ENCODE measurements at regions not wholly inside any gene's neighbourhood (a gene's known extent, or its start where the extent isn't known, plus 50 kb on each side); places are given as distances from the start of the nearest gene placed in this dataset.

DNA sequence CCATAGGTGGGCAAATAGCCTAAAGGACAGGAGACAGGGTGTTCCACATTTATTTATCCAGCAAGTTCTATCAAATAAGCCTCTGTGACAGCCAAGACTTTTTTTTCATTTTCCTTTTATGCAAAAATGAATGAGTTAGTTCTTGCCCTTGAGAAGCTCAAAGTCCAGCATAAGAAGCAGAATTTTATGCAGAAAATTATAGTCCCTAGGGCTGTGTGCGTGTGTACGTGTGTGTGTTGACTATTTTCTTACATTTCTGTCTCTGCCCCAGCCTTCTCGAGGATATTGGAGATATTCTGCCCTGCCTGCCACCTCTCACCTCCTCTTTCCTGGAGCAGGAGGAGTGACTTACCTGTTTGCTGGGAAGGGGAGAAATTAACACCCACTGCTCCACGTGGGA is 221.9 kb downstream of the SREK1 start:
- TF ChIP-seq POLR2A (IDR thresholded peaks at IDR 0.05) (no peak), EP300 (IDR thresholded peaks at IDR 0.05) (no peak)
- TF ChIP-seq, protein P1, sequence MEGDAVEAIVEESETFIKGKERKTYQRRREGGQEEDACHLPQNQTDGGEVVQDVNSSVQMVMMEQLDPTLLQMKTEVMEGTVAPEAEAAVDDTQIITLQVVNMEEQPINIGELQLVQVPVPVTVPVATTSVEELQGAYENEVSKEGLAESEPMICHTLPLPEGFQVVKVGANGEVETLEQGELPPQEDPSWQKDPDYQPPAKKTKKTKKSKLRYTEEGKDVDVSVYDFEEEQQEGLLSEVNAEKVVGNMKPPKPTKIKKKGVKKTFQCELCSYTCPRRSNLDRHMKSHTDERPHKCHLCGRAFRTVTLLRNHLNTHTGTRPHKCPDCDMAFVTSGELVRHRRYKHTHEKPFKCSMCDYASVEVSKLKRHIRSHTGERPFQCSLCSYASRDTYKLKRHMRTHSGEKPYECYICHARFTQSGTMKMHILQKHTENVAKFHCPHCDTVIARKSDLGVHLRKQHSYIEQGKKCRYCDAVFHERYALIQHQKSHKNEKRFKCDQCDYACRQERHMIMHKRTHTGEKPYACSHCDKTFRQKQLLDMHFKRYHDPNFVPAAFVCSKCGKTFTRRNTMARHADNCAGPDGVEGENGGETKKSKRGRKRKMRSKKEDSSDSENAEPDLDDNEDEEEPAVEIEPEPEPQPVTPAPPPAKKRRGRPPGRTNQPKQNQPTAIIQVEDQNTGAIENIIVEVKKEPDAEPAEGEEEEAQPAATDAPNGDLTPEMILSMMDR (IDR thresholded peaks at IDR 0.05), result no peak
- no peaks in the 10 kb centered on the region for H3K27me3 ChIP-seq
- intact Hi-C loops (cut with DNase I), result no loop called here
- H3K4me3 ChIP-seq, result no peak overlapping the region
- DNase-seq, result no peak
- WGBS, 3 donors, result 67 to 73% (median 71%) methylated on average over 4 of the region's 4 CpGs
- no peaks in the 10 kb centered on the region for H3K36me3 ChIP-seq
- no peaks in the 10 kb centered on the region for H3K4me1 ChIP-seq (ENCODE audit: insufficient read depth)
- no peak overlapping the region for H3K27ac ChIP-seq
- H3K9me3 ChIP-seq, result no peaks in the 10 kb centered on the region

DNA sequence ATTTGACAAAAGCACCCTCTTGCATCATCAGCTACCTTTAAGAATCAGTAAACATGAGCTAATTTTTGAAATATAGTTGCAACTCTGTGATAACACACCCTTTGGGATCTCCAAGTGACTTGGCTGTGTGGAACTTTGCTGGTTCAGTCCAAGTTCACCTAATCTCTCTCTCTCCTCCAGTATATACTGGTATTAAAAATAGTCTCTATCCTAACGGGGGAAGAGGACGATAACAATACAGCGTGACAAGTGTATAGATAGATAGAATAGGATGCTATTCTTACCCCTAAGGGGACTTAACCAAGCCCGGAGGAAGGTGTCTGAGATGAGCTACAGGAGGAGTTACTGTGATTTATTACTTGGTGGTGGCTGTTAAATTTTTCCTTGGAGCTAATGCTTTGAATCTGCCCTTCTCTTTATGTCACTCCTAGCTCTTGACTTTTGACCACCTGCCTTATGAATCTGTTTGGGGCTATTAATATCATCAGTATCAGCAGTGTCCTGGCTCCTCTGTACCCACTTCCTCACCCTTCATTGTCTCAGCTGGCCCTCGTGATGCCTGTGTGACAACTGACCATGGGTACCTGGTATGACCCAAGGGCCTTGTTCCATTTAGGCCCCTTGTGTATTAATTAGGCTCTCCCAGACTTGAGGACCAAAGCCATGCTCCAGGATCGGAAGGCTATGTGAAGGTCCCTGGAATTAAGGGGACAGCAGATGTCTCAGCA is 223.9 kb downstream of the SREK1 start:
- DNase-seq, result no peak
- no peaks in the 10 kb centered on the region for H3K9me3 ChIP-seq
- WGBS, 3 donors, result 74 to 76% (median 76%) methylated on average over 6 of the region's 6 CpGs
- no peak overlapping the region for H3K4me3 ChIP-seq
- no peaks in the 10 kb centered on the region for H3K4me1 ChIP-seq (ENCODE audit: insufficient read depth)
- H3K27ac ChIP-seq, result no peak overlapping the region
- no peak for TF ChIP-seq EP300 (IDR thresholded peaks at IDR 0.05)
- TF ChIP-seq POLR2A (IDR thresholded peaks at IDR 0.05), result no peak
- TF ChIP-seq, protein P1 (IDR thresholded peaks at IDR 0.05), result no peak
- no peaks in the 10 kb centered on the region for H3K36me3 ChIP-seq
- no peaks in the 10 kb centered on the region for H3K27me3 ChIP-seq
- intact Hi-C loops (cut with DNase I), result no loop called here

DNA sequence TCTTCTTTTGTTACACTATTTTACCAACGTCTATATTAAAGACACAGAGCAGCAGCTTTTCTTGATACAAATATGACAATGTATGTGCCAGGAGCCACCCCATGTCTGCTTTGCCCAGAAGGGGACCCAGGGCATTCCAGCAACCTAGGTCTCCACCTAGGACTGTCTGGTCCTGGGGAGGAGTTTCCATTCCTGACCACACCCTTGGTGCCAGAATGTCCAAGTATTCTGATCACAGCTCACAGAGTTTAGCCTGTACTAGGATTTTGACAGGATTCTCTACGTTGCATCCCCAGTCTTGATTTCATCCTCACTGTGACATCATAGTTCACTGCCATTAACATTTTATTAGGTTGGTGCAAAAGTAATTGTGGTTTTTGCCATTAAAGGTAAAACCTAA is 224.7 kb downstream of the SREK1 start:
- Histone ChIP-seq H3K27me3 (no peaks in the 10 kb centered on the region), H3K9me3 (no peaks in the 10 kb centered on the region), H3K27ac (no peak overlapping the region), H3K36me3 (no peaks in the 10 kb centered on the region), H3K4me1 (ENCODE audit: insufficient read depth) (no peaks in the 10 kb centered on the region), H3K4me3 (no peak overlapping the region)
- no peak for DNase-seq
- 65 to 78% (median 76%) methylated on average over 2 of the region's 2 CpGs for WGBS, 3 donors
- TF ChIP-seq POLR2A (IDR thresholded peaks at IDR 0.05), result no peak
- TF ChIP-seq, protein P1 (IDR thresholded peaks at IDR 0.05), result no peak
- TF ChIP-seq EP300 (IDR thresholded peaks at IDR 0.05), result no peak
- intact Hi-C loops (cut with DNase I), result no loop called here

DNA sequence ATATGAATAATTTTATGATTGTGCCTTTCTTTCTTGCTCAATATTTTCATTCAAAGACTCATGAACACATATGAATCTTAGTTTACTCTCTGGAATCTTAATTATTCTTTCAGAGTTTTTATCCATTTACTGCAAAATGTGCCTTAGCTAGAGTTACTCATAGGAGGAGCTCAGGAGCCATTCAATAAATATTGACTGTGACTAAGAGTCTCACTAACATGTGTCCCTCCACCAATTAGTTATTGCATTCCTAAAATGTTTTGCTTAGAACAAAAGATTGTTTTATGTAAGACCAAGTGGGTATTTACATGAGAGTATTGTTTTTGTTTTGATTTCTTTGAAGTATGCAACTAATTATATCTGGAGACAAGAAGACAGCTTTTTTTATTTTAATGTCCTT is 218.4 kb upstream of the MAST4 start:
- Histone ChIP-seq H3K27ac (no peak overlapping the region), H3K27me3 (no peaks in the 10 kb centered on the region), H3K9me3 (no peaks in the 10 kb centered on the region), H3K4me3 (no peak overlapping the region), H3K4me1 (ENCODE audit: insufficient read depth) (no peaks in the 10 kb centered on the region), H3K36me3 (no peaks in the 10 kb centered on the region)
- intact Hi-C loops (cut with DNase I), result no loop called here
- no peak for DNase-seq
- TF ChIP-seq, protein P1 (IDR thresholded peaks at IDR 0.05), result no peak
- TF ChIP-seq EP300 (IDR thresholded peaks at IDR 0.05), result no peak
- no peak for TF ChIP-seq POLR2A (IDR thresholded peaks at IDR 0.05)

Measured in ovary (tissue), 7 donors.